KMS-11 (cell line): ENCODE measurements at regions not wholly inside any gene's neighbourhood (a gene's known extent, or its start where the extent isn't known, plus 50 kb on each side); places are given as distances from the start of the nearest gene placed in this dataset.

Experiments used
- H2AFZ ChIP-seq: fragments of 200-600 bp; sonication (generic); 2 replicates; pipeline ENCODE4 v1.6.1; 2016; ENCODE audit warnings: antibody characterized with exemption, mixed run types, low read depth
- H3K27ac ChIP-seq: fragments of 200-600 bp; sonication (generic); 2 replicates; pipeline ENCODE4 v1.6.1; 2016; ENCODE audit warnings: mild to moderate bottlenecking, mixed run types
- H3K27me3 ChIP-seq: fragments of 200-600 bp; sonication (generic); 2 replicates; pipeline ENCODE4 v1.6.1; 2017; ENCODE audit warnings: mild to moderate bottlenecking, low read depth, mixed run types, moderate library complexity; ENCODE audit not compliant: insufficient read depth
- H3K36me3 ChIP-seq: fragments of 200-600 bp; sonication (generic); 2 replicates; pipeline ENCODE4 v1.6.1; 2017; ENCODE audit warnings: mild to moderate bottlenecking, mixed run types; ENCODE audit not compliant: insufficient read depth
- H3K4me1 ChIP-seq: fragments of 200-600 bp; sonication (generic); 2 replicates; pipeline ENCODE4 v1.6.1; 2016; ENCODE audit warnings: mild to moderate bottlenecking, low read depth, mixed run types; ENCODE audit not compliant: poor library complexity, severe bottlenecking
- H3K4me2 ChIP-seq: fragments of 200-600 bp; sonication (generic); 2 replicates; pipeline ENCODE4 v1.7.0; 2016; ENCODE audit warnings: mild to moderate bottlenecking, mixed run types
- H3K4me3 ChIP-seq: fragments of 200-600 bp; sonication (generic); IDR thresholded peaks from 2 replicates; pipeline ENCODE4 v1.6.1; 2017; ENCODE audit warnings: low read depth, low read length, mixed read lengths; ENCODE audit not compliant: insufficient read depth
- H3K79me2 ChIP-seq: fragments of 200-600 bp; sonication (generic); 2 replicates; pipeline ENCODE4 v1.6.1; 2016; ENCODE audit warnings: low read depth, mixed run types; ENCODE audit not compliant: insufficient read depth
- H3K9ac ChIP-seq: fragments of 200-600 bp; sonication (generic); 2 replicates; pipeline ENCODE4 v1.6.1; 2016; ENCODE audit warnings: mild to moderate bottlenecking, mixed run types
- H4K20me1 ChIP-seq: fragments of 200-600 bp; sonication (generic); 2 replicates; pipeline ENCODE4 v1.6.1; 2016; ENCODE audit warnings: mild to moderate bottlenecking, mixed run types; ENCODE audit not compliant: insufficient read depth
- CTCF ChIP-seq: fragments of 200-600 bp; sonication (generic); conservative IDR thresholded peaks from 2 replicates; pipeline ENCODE4 v1.6.1; 2017; ENCODE audit warnings: low read depth, mild to moderate bottlenecking, antibody characterized with exemption, low read length, moderate library complexity, mixed read lengths

GRCh38 chr2:215681799-215682596 lies 246.1 kb upstream of the FN1 start:
- peak overlapping the region; percentile 83 for H3K27ac ChIP-seq
- H2AFZ ChIP-seq, result peak overlapping the region; percentile 72
- H3K79me2 ChIP-seq, result no peaks in the 10 kb centered on the region
- peak overlapping the region; percentile 28 for H3K4me3 ChIP-seq
- H3K9ac ChIP-seq, result no peak overlapping the region
- no peaks in the 10 kb centered on the region for H3K36me3 ChIP-seq
- H3K4me1 ChIP-seq, result peaks cover 32% of the 10 kb centered on the region
- no peaks in the 10 kb centered on the region for H4K20me1 ChIP-seq
- peak overlapping the region; percentile 83 for H3K4me2 ChIP-seq
- TF ChIP-seq CTCF, result no peak
- H3K27me3 ChIP-seq, result no peaks in the 10 kb centered on the region

GRCh38 chr2:215680605-215681598 lies 245.0 kb upstream of the FN1 start:
- Histone ChIP-seq H3K9ac (peak overlapping the region; percentile 28; the same call in 1 of the 2 replicates), H2AFZ (peak overlapping the region; percentile 72), H3K27ac (peak overlapping the region; percentile 83), H3K36me3 (no peaks in the 10 kb centered on the region), H3K79me2 (no peaks in the 10 kb centered on the region), H3K27me3 (no peaks in the 10 kb centered on the region), H3K4me1 (peaks cover 32% of the 10 kb centered on the region), H3K4me3 (peak overlapping the region; percentile 28), H4K20me1 (no peaks in the 10 kb centered on the region), H3K4me2 (peak overlapping the region; percentile 83)
- TF ChIP-seq CTCF, result no peak

GRCh38 chr2:215678094-215678493 lies 242.2 kb upstream of the FN1 start:
- H3K9ac ChIP-seq, result no peak overlapping the region
- no peaks in the 10 kb centered on the region for H3K27me3 ChIP-seq
- no peaks in the 10 kb centered on the region for H3K79me2 ChIP-seq
- TF ChIP-seq CTCF, result no peak
- H3K27ac ChIP-seq, result no peak overlapping the region
- H3K4me3 ChIP-seq, result no peak overlapping the region
- H3K4me2 ChIP-seq, result no peak overlapping the region
- peaks cover 32% of the 10 kb centered on the region for H3K4me1 ChIP-seq
- H2AFZ ChIP-seq, result no peak overlapping the region
- H3K36me3 ChIP-seq, result no peaks in the 10 kb centered on the region
- no peaks in the 10 kb centered on the region for H4K20me1 ChIP-seq

- Histone ChIP-seq H3K79me2 (no peaks in the 10 kb centered on the region), H2AFZ (no peak overlapping the region), H3K4me2 (no peak overlapping the region), H3K9ac (no peak overlapping the region), H3K4me3 (no peak overlapping the region), H3K27ac (no peak overlapping the region), H3K27me3 (no peaks in the 10 kb centered on the region), H3K4me1 (peaks cover 28% of the 10 kb centered on the region), H3K36me3 (no peaks in the 10 kb centered on the region), H4K20me1 (no peaks in the 10 kb centered on the region)
- no peak for TF ChIP-seq CTCF
These were observed 241.6 kb upstream of the FN1 start for GRCh38 chr2:215677481-215677880.
